Stimulated activated CD4-positive, alpha-beta T cell treated with anti-CD3 and anti-CD28 coated beads, TNF-alpha, amount 100 ng/mL, for 4 hours (primary cell): ENCODE measurements at regions not wholly inside any gene's neighbourhood (a gene's known extent, or its start where the extent isn't known, plus 50 kb on each side); places are given as distances from the start of the nearest gene placed in this dataset.
"Not testable (repeated sequence)": the region's sequence is repeated elsewhere in the genome, so short reads cannot be mapped to it uniquely, and the experiment has no call there.

ENCODE experiments used
- DNase-seq, 3 experiments: peaks; one replicate each; pipeline ENCODE4 v3.0.0-alpha.2; 2020; ENCODE audit warnings: low read depth in 3 of 3

GRCh38 chr6:14390805-14391204 lies 273.2 kb downstream of the CD83 start:
- DNase-seq = no peak

- DNase-seq = no peak
Observed at GRCh38 chr6:14393910-14394309, 276.3 kb downstream of the CD83 start.

GRCh38 chr6:14396392-14396791 lies 278.8 kb downstream of the CD83 start:
- no peak for DNase-seq

- no peak for DNase-seq
Observed at GRCh38 chr6:14396826-14397517, 279.4 kb downstream of the CD83 start.

DNA sequence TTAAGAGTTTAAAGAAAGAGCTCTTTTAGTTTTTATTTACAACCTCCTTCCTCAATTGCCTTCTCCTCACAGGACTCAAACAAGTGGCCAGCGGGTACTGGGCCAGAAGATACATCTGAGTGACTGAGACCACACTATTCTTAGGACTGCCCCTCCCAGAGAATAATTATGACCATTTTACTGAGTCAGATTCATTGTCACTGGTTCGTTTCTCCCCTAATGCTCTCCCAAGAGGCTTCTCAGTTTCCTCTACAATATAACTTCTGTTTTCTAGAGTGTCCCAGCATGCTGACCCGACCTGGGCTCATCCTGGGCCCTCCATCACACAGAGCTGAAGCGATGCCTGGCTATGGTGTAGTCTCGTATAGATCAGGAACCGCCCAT lies 279.9 kb downstream of the CD83 start:
- DNase-seq = no peak

DNA sequence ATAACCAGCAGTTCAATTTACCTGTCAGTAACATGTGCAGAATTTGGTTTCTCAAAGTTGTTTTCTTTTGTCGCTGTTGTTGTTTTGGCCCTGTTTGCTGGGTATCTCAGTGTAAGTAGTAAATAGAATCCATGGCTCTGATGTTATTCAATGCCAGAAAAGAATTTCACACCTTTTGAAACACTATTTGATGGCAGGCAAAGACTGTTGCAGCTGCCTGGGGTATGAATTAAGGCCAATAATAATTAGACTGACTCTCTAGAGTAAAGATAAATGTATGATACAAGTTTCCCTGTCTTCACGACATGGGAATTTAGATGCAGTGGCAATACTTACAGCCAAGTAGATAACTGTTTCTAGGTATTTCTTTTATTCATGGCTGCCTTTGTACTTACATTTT lies 281.4 kb downstream of the CD83 start:
- no peak for DNase-seq

GRCh38 chr6:14399635-14400034 lies 282.1 kb downstream of the CD83 start:
- DNase-seq = no peak

GRCh38 chr6:14401246-14401645 lies 283.7 kb downstream of the CD83 start:
- no peak for DNase-seq

DNA sequence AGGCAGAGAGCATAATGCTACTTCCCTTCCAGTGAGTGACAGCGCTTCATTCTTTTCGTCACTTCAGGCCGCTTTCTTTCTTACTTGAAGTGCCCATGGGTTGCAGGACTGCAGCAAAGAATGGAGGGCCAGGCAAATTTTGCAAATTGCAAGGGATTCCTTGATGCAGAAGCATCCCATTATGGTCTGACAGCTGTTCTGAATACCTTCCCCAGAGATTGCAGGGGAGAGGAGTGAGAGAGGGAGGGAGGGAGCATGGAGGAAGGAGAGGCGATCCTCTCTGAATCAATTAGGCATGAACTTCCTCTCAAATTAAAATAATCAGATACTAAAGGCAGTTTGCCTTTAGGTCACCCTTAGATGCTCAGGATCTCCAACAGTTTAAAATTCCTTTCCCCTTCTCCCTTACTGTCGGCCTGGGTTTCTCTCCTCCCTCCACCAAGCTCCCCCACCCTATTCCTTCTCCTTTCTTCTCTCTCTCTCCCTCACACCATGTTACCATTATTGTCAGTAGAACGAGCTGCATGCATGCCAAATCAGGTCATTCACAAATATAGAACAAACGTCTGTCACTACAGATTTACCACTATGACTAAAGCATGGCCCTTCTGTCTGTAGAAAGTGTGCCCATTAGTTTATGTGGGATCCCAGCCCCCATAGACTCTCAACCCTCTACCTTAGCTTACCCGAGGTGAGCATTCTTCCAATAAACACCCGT lies 289.2 kb downstream of the CD83 start:
- no peak for DNase-seq

DNA sequence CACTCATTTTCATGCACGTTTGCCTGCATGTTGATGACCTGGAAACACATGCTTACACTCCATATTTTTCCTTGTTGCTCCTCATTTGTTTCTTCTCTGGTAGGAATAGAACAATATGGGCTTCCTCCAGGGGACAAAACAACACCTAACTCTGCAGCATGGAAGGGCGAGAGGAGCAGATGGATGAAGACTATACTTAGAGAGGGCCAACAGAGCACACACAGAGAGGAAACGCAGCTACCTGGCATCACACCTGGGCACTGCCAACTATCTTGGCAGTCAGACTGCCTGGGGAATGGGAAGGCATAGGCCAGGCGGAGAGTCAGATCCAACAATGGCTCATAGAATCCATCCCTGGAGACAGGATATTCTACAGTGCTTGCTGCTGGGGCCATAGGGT lies 290.9 kb downstream of the CD83 start:
- no peak for DNase-seq

DNA sequence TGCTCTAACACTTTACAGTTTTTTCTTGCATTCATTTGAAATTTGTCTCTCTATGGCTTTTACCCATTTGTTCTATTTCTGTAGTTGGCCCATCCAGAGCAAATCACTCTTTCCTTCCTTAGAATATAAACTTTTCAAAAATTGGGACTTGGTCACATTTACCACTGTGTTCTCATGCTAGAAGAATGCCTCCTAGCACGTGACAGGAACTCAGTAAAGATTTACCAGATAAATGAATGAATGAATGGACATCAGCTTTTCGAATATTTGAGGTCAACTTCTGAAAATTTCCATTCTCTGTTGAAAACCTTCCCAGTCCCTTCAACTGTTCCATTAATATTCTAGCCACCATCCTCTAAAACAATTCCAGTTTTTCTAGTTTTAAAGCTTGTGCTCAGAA lies 294.5 kb downstream of the CD83 start:
- DNase-seq = no peak

GRCh38 chr6:14415452-14415851 lies 297.9 kb downstream of the CD83 start:
- DNase-seq = no peak

DNA sequence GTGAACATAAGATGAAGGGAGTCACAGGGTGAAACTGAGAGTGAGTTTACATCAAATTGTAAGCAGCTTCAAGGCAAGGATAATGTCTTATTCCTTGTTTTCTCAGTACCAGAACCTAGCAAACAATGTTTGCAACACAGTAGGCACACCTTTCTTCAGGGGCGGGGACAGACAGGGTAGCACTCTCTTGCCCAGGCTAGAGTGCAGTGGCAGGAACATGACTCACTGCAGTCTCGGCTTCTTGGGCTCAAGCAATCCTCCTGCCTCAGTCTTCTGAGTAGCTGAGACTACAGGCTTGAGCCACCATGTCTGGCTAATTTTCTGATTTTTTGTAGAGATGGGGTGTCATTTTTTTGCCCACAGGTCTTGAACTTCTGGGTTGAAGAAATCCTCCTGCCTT lies 299.8 kb downstream of the CD83 start:
- DNase-seq = no peak

DNA sequence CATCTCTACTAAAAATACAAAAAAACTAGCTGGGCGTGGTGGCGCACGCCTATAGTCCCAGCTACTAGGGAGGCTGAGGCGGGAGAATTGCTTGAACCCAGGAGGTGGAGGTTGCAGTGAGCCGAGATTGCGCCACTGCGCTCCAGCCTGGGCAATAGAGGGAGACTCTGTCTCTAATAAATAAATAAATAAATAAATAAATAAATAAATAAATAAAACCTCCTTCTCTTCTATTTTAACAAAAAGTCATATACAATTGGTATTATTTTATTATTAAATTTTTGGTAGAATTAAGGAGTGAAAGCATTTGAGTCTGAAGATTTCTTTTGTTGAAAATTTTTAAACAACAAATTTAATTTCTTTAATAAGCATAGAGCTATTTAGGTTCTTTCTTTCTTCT lies 301.7 kb downstream of the CD83 start:
- DNase-seq = not testable (repeated sequence)

DNA sequence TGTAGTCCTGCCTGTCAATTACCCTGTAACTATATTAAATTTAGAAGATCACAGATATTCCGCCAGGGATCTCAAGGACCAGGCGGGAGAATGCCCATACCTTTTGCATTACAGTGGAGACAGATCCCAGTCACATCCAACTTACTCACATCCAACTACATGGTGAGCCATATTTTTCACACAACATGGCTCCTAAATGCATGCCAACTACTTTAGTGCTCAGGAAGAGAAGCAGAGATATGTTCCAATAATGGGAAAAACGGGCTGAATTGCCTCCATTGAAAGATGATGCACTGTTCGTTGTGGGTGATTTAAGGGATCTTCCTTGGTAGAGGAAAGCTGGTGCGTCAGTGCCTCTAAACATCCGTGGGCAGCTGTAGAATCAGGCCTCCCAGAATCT lies 304.5 kb downstream of the CD83 start:
- DNase-seq = no peak

DNA sequence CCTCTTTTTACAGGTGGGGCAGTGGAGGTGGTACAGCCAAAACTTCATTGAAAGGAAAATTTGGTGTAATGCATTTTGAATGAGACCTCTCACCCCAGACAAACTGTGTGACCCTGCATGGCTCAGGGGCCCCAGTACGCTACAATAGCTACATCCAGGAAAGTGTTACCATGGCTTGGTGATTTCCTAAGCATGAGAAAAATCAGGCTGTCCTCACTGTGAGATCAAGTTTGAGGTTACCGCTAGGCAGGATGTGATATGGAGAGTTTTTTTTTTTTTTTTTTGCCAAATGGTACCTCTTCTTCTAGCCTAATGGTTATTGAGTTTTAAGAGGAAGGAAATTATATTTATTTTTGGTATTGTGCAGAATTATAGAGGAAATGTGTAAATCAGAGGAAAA lies 305.3 kb downstream of the CD83 start:
- DNase-seq = no peak

DNA sequence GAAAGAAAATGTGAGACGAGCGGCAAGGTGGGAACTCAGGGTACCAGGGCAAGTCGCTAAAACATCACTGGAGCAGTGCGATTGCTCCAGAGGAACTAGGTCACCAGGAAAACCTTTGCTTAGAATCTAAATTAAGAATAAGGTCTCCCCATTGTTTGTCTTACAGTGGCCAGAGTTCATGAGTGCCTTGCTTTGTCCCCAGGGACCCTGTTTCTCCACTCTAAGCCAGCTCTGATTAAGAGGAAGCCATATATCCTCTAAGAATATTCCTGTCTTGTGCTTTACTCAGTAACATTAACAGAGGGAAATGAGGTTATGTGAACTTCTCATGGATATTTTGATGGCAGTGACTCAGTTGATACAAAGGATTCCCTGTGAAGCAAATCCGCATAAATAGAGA lies 305.8 kb downstream of the CD83 start:
- DNase-seq = no peak

DNA sequence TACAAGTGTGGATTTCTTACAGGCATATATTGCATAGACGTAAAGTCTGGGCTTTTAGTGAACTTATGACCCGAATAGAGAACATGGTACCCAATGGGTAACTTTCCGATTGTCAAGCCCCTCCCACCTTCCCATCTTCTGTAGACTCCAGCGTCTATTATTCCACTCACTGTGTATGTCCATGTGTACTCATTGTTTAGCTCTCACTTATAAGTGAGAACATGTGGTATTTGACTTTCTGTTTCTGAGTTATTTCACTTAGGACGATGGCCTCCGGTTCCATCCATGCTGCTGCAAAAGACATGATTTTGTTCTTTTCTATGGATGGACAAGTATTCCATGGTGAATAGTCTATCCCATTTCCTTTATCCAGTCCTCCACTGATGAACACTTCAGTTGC lies 306.4 kb downstream of the CD83 start:
- no peak for DNase-seq

GRCh38 chr6:14425805-14426204 lies 308.2 kb downstream of the CD83 start:
- no peak for DNase-seq

DNA sequence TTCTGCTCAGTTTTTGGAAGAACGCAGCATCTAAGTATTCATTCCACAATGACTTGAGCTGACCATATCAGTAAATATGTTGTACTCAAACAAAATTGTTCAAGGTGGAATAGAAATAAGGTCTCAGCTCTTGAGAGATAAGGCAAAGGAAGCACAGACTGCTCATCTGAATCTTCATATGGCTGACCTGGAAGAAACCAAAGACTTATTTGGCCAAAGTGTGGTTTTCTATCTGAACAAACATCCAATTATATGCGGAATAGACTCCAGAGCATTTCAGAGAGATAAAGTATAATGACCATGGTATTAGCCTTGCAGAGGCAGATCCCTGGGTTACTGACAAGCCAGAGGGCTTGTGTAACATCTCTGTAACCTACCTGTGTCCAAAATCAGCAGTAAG lies 308.7 kb downstream of the CD83 start:
- DNase-seq = no peak

GRCh38 chr6:14428269-14428668 lies 310.7 kb downstream of the CD83 start:
- no peak for DNase-seq

DNA sequence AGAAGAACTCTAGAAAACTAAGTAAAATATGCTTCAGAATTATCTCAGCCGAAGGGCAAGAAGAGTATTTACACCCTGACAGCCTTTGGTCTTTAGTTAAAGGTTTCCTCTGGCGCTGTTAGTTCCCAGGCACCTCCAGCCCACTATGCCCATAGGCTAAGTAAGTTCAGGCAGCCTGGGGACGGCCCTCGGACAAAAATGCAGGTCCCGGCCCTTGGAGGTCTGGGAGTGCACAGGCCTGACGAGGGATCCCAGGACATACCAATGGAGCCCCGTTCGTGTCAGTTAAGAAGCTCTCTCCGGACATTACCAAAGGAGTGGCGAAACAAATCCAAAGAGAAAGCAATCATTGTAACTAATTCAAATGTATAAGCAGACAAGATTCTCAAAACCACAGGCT lies 311.8 kb downstream of the CD83 start:
- DNase-seq = no peak

DNA sequence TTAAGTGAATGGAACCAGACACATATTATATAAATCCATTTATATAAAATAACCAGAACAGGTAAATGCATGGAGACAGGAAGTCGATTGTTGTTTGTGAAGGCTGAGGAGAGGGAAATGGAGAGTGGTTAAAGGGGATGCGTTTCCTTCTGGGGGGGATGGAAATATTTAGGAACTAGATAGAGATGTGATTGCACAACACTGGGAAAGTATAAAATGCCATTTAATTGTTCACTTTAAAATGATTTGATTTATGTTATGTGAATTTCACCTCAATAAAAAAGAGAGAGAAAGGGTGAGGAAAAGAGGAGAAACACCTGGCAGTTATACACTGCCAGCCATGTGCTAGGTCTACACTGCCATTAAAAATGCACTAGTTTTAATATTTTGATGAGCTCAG lies 312.6 kb downstream of the CD83 start:
- DNase-seq = no peak
